Activated T-cell treated with anti-CD3 and anti-CD28 coated beads, Interleukin-2, amount 50 U/mL, for 72 hours (primary cell): ENCODE measurements at regions not wholly inside any gene's neighbourhood (a gene's known extent, or its start where the extent isn't known, plus 50 kb on each side); places are given as distances from the start of the nearest gene placed in this dataset.

ENCODE experiments used
- ATAC-seq, 2 donors: fragments of 150-1000 bp; cut with Tn5 transposase; replicated peaks in 1 of 2; 2 replicates each; pipeline ENCODE4 v1.10.0; 2021; ENCODE audit warnings: moderate library complexity in 2 of 2, mild to moderate bottlenecking in 1 of 2
- DNase-seq, 2 donors: peaks; one replicate each; pipeline ENCODE4 v3.0.0; 2021 to 2022; ENCODE audit warnings: mixed read lengths in 1 of 2
- H3K27ac Mint-ChIP-seq: one replicate; pipeline ENCODE4 v1.8.0; 2022; ENCODE audit warnings: mild to moderate bottlenecking, moderate library complexity, mixed read lengths
- H3K27me3 Mint-ChIP-seq: one replicate; pipeline ENCODE4 v1.8.0; 2022; ENCODE audit warnings: low read depth, mixed read lengths
- H3K36me3 Mint-ChIP-seq, 2 donors: one replicate each; pipeline ENCODE4 v1.8.0; 2022; ENCODE audit warnings: mixed read lengths in 2 of 2, mild to moderate bottlenecking in 1 of 2; ENCODE audit not compliant: insufficient read depth in 2 of 2
- H3K4me1 Mint-ChIP-seq: one replicate; pipeline ENCODE4 v1.8.0; 2022; ENCODE audit warnings: low read depth, mixed read lengths
- H3K4me3 Mint-ChIP-seq, 2 donors: one replicate each; pipeline ENCODE4 v1.8.0; 2022; ENCODE audit warnings: mild to moderate bottlenecking in 2 of 2, mixed read lengths in 2 of 2, moderate library complexity in 2 of 2
- H3K9me3 Mint-ChIP-seq, 2 donors: one replicate each; pipeline ENCODE4 v1.8.0; 2022; ENCODE audit warnings: mixed read lengths in 2 of 2

DNA sequence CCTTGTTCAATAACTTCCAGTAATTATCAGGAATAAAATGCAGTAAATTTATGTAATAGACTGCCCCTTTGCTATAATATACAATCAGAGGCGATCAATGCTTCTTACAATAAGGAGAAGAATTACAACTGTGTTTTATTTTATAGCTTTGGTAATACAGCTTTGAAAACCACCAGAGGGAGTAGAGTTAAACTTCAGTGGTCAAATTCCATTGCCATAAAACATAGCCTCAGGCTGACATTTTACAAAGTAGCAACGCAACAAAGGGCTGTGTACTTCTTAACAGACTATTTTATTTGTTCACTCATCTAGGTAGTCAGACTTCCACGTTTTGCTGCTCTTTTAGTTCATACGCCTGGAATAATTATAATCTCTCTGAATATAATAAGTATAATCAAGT lies 58.5 kb downstream of the TEX13C start:
- DNase-seq (no peak), ATAC-seq (no peak)
- no peak overlapping the region for H3K4me3 Mint-ChIP-seq
- no peaks in the 10 kb centered on the region for H3K4me1 Mint-ChIP-seq
- no peak overlapping the region for H3K27ac Mint-ChIP-seq
- no peaks in the 10 kb centered on the region for H3K9me3 Mint-ChIP-seq
- H3K27me3 Mint-ChIP-seq = peaks cover 28% of the 10 kb centered on the region
- no peaks in the 10 kb centered on the region for H3K36me3 Mint-ChIP-seq

DNA sequence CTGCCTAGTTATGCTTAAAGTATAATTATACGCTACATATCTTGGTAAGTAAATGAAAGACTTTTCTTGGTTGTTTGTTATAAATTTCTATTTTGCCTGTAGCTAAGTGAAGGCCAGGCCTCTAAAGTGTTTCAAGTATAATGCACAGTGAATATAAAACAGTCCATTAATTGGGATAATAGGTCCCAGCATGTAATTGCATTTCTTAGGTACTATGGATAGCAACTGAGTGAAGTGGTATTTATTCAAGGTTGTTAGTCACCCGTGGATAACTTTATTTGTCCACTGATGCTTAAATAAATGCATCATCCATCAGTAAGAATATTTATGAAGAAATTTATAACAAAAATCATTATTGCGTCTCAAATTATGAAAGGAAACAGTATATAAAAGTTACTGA lies 59.1 kb downstream of the TEX13C start:
- no peak overlapping the region for H3K27ac Mint-ChIP-seq
- no peaks in the 10 kb centered on the region for H3K4me1 Mint-ChIP-seq
- no peaks in the 10 kb centered on the region for H3K36me3 Mint-ChIP-seq
- ATAC-seq (no peak), DNase-seq (no peak)
- no peaks in the 10 kb centered on the region for H3K9me3 Mint-ChIP-seq
- H3K27me3 Mint-ChIP-seq = peaks cover 28% of the 10 kb centered on the region
- H3K4me3 Mint-ChIP-seq = no peak overlapping the region

DNA sequence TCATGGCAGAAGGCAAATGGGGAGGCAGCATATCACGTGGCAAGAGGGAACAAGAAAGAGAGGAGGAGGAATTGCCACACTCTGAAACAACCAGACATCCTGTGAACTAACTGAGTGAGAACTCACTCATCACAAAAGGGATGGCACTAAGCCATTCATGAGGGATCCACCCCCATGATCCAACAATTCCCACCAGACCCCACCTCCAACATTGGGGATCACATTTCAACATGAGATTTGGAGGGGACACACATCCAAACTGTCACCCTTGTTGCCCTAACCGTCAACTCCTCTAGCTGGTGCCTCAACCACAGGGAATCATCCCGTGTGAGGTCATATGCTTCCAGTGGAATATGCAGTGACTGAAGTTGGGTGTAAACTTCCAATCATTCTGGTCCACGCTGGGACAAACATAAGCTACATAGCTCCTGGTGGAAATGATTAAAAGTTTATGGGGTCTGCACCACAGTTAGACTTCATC lies 62.5 kb downstream of the TEX13C start:
- no peak overlapping the region for H3K4me3 Mint-ChIP-seq
- H3K9me3 Mint-ChIP-seq = no peaks in the 10 kb centered on the region
- no peak for DNase-seq
- H3K4me1 Mint-ChIP-seq = no peaks in the 10 kb centered on the region
- H3K27me3 Mint-ChIP-seq = peaks cover 33% of the 10 kb centered on the region
- no peaks in the 10 kb centered on the region for H3K36me3 Mint-ChIP-seq
- H3K27ac Mint-ChIP-seq = no peak overlapping the region
- no peak for ATAC-seq

DNA sequence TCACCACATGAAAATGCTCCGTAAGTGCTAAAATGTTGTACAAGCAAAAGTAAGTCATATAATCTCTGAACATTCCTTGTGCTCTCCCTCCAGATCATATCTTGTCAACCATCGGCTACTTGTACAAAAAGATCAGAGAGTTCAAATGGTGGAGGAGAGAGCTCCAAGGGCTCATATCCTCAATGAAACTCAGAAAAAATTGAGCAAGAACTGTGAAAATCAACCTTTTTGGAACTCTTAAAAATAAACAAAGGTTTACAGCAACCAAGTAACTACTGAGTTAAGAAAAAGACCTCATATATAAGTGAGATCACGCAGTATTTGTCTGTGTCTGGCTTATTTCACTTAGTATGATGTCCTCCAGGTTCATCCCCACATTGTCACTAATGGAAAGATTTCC lies 63.2 kb downstream of the TEX13C start:
- Mint-ChIP-seq H3K4me1 (no peaks in the 10 kb centered on the region), H3K9me3 (no peaks in the 10 kb centered on the region), H3K36me3 (no peaks in the 10 kb centered on the region), H3K27me3 (peaks cover 33% of the 10 kb centered on the region), H3K27ac (no peak overlapping the region), H3K4me3 (no peak overlapping the region)
- DNase-seq (no peak), ATAC-seq (no peak)

DNA sequence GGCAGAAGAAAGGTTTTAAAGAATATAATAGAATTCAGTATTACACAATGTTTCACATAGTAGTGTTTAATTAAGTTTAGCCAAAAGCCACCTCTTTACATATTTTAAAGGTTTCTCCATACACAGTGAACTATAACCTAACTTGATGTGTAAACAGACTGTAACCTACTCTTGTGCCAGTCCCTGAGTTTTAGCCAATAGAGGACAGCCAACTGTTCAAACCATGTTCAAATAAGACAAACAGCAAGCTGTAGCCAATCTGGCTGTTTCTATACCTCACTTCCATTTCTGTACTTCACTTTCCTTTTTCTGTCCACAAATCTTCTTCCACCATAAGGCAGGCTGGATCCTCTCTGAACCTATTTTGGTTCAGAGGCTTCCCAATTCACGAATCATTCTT lies 65.2 kb downstream of the TEX13C start:
- ATAC-seq (no peak), DNase-seq (no peak)
- no peak overlapping the region for H3K27ac Mint-ChIP-seq
- H3K9me3 Mint-ChIP-seq = no peaks in the 10 kb centered on the region
- H3K4me3 Mint-ChIP-seq = no peak overlapping the region
- peaks cover 23% of the 10 kb centered on the region for H3K27me3 Mint-ChIP-seq
- H3K36me3 Mint-ChIP-seq = no peaks in the 10 kb centered on the region
- H3K4me1 Mint-ChIP-seq = no peaks in the 10 kb centered on the region

DNA sequence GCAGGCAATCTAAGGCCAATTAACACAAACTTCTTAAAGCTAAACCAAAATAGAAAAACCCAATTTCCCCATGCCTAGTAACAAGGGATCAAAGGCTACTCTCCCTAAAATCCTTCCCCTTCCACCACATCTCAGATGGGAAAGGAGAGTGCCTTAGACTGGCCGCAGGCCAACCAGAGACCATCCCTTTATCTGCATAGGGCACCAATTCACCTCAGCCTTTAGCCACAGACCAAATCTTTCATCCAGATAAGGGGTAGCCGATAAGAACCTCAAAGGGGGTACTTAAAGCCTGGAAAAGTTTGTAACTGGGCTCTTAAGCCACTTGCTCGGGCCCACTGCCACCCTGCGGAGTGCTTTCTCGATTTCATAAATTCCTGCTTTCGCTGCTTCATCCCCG lies 68.3 kb downstream of the TEX13C start:
- no peak overlapping the region for H3K27ac Mint-ChIP-seq
- H3K4me3 Mint-ChIP-seq = no peak overlapping the region
- H3K4me1 Mint-ChIP-seq = no peaks in the 10 kb centered on the region
- ATAC-seq = no peak
- no peak for DNase-seq
- H3K27me3 Mint-ChIP-seq = peaks cover 6% of the 10 kb centered on the region
- no peaks in the 10 kb centered on the region for H3K9me3 Mint-ChIP-seq
- no peaks in the 10 kb centered on the region for H3K36me3 Mint-ChIP-seq

DNA sequence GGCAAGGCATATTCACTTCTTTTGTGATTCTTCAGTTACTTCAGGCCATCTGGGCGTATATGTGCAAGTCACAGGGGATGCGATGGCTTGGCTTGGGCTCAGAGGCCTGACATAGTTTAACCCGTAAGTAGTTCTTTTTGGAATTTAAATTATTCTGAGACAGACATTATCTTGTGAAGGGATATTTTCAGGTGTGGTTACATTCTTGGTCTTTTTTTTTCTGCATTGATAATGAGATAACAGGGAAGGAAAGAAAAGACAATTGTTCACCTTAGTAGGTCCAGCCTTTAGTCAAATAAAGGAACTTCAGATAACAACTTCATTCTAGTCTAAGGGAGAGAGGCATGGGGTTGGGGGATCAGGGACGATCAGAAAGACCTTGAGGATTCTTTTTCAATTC lies 74.8 kb downstream of the TEX13C start:
- no peak overlapping the region for H3K27ac Mint-ChIP-seq
- H3K27me3 Mint-ChIP-seq = peaks cover 13% of the 10 kb centered on the region
- no peaks in the 10 kb centered on the region for H3K36me3 Mint-ChIP-seq
- DNase-seq = no peak
- ATAC-seq = no peak
- no peaks in the 10 kb centered on the region for H3K4me1 Mint-ChIP-seq
- no peak overlapping the region for H3K4me3 Mint-ChIP-seq
- H3K9me3 Mint-ChIP-seq = no peaks in the 10 kb centered on the region

DNA sequence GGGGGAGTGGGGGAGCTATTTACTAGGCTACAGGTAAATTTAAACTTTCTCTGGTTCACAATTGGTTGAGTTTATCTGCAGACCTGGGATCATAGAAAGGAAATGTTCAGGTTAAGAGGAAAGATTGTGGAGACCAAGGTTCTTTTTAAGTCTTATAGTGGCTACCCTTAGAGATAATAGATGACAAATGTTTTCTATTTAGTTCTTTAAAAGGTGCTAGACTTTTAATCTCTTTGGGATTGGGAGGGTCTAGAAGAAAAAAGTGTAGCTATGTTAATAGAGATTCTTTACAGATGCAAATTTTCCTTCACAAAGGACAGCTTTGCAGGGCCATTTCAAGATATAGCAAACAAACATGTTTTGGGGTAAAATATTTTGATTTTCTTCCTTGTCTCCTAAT lies 76.0 kb downstream of the TEX13C start:
- Mint-ChIP-seq H3K9me3 (no peaks in the 10 kb centered on the region), H3K4me3 (no peak overlapping the region), H3K4me1 (no peaks in the 10 kb centered on the region), H3K27me3 (peaks cover 13% of the 10 kb centered on the region), H3K27ac (no peak overlapping the region), H3K36me3 (no peaks in the 10 kb centered on the region)
- no peak for DNase-seq
- no peak for ATAC-seq

DNA sequence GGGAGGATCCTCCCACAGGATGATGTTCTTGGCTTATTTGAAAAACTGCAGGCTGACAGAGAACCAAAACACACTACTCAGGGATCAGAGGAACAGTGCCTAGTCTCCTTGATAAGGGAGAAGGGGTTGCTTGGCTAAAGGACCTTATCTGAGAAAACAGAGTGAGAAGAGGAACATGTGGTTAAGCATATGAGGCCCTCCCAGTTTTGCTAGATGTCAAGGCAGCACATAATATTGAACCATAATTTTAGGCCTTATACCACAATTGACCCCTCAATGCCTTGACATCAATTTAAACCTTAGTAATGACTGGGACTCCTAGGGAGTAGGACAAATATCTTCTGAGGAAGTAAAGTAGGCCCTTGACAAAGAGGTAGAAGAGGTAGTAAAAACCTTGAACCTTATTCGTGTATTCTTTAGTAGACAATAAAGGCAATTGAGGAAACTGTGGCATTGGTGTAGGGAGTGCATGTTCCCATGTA lies 79.3 kb downstream of the TEX13C start:
- H3K27ac Mint-ChIP-seq = no peak overlapping the region
- ATAC-seq (no peak), DNase-seq (no peak)
- no peaks in the 10 kb centered on the region for H3K9me3 Mint-ChIP-seq
- no peaks in the 10 kb centered on the region for H3K4me1 Mint-ChIP-seq
- H3K36me3 Mint-ChIP-seq = no peaks in the 10 kb centered on the region
- no peak overlapping the region for H3K4me3 Mint-ChIP-seq
- peaks cover 13% of the 10 kb centered on the region for H3K27me3 Mint-ChIP-seq

DNA sequence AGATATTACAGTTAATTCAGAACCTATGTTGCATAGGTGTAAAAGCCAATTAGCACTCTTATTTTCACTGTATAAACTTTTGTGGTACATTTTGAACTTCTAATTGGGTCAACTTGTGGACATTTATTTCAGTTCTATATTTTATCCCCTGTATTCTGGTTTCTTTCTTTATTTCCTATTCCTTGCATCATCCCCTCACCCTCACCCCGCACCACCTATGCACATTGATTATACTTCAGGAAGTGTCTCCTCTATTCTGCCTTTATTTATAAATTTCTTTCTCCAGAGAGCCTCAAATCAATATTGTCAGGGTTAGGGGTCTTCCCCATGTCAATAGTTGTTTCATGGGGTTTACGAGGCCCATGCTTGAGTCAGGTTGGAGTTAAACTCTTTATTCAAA lies 83.1 kb downstream of the TEX13C start:
- H3K36me3 Mint-ChIP-seq = no peaks in the 10 kb centered on the region
- H3K27me3 Mint-ChIP-seq = no peaks in the 10 kb centered on the region
- H3K4me3 Mint-ChIP-seq = no peak overlapping the region
- ATAC-seq = no peak
- no peaks in the 10 kb centered on the region for H3K4me1 Mint-ChIP-seq
- peaks cover 0 to 3% of the 10 kb centered on the region in 2 donors for H3K9me3 Mint-ChIP-seq
- H3K27ac Mint-ChIP-seq = no peak overlapping the region
- no peak for DNase-seq

DNA sequence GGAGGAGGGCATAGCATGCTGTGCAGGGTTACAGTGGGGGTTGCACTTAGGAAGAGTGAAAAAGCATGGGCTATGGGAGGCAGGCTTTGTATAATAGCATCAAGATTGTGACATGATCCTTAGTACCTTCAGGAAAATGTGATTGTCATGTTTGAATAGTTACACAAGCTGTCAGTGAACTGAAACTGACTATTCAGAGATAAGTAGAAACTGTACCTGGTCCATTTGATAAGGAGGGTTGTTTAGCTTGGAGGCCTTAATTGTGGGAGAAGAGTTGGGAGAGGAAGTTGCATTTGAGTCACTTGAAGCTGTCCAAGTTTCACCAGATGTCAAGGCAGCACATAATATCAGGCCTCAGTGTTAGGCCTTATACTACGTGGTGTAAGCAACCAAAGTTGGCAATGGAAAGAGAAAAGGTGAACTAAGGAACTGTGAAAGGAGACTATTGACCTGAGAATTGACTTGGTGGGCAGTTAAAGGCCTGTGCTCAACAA lies 85.0 kb downstream of the TEX13C start:
- H3K36me3 Mint-ChIP-seq = no peaks in the 10 kb centered on the region
- no peak for ATAC-seq
- peaks cover 6% of the 10 kb centered on the region for H3K27me3 Mint-ChIP-seq
- no peak overlapping the region for H3K27ac Mint-ChIP-seq
- H3K9me3 Mint-ChIP-seq = peaks cover 0 to 3% of the 10 kb centered on the region in 2 donors
- no peak for DNase-seq
- H3K4me1 Mint-ChIP-seq = no peaks in the 10 kb centered on the region
- H3K4me3 Mint-ChIP-seq = no peak overlapping the region

DNA sequence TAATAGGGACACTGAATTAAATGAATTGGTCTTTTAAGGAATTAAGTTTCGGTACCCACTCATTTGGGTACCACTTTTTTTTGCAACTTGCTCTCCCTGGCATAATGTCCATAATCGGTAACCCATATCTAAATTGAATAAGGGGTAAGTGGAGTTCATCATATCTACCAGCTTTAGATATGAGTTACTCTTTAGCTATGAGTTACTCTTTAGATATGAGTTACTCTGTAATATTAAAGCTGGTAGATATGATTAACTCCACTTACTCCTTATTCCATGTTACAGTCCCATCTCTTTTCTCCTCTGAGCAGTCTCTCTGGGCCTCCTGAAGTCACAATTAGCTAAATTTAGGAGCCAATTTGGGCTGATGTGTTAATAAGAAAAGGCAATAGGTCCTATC lies 85.7 kb downstream of the TEX13C start:
- H3K4me1 Mint-ChIP-seq = no peaks in the 10 kb centered on the region
- DNase-seq = no peak
- H3K27me3 Mint-ChIP-seq = peaks cover 12% of the 10 kb centered on the region
- peak in 1 of 2 donors; percentile 39 for ATAC-seq
- H3K9me3 Mint-ChIP-seq = peaks cover 0 to 3% of the 10 kb centered on the region in 2 donors
- H3K27ac Mint-ChIP-seq = no peak overlapping the region
- no peak overlapping the region for H3K4me3 Mint-ChIP-seq
- no peaks in the 10 kb centered on the region for H3K36me3 Mint-ChIP-seq

DNA sequence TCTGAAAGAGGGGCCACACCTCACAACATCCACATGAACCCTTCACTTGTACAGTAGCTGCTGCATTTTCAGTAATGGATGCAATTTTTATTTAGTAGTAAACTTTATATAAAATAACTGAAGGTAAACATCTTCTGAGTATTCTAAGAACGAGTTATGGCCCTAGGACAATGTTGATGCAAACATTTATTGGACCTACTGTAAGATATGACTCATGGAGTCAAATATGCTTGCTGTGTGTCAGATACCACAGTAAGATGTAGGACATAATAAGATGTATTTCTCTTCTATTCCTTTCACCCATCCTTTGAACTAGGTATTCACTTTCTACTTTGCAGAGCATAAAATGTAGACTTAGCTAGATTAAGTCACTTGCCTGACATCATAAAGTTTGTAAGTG lies 87.6 kb downstream of the TEX13C start:
- peaks cover 15% of the 10 kb centered on the region for H3K27me3 Mint-ChIP-seq

DNA sequence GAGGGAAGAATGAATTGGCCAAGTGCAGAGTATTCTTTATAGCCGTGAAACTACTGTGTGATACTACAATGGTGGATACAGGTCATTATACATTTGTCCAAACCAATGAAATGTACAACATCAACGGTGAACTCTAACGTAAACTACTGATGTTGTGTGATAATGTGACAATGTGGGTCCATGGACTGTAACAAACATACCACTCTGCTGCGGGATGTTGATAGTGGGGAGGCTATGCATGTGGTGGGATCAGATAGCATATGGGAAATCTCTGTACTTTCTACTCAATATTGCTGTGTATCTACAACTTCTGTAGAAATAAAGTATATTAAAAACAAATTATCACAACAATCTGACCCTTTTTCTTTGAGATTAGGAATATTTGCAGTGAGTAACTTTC lies 101.1 kb downstream of the TEX13C start:
- Mint-ChIP-seq H3K9me3 (no peaks in the 10 kb centered on the region), H3K27ac (no peak overlapping the region), H3K4me1 (no peaks in the 10 kb centered on the region), H3K36me3 (no peaks in the 10 kb centered on the region), H3K27me3 (peaks cover 11% of the 10 kb centered on the region), H3K4me3 (no peak overlapping the region)
- ATAC-seq (no peak), DNase-seq (no peak)

More for the DNA sequence above, 87.6 kb downstream of the TEX13C start:
- Mint-ChIP-seq H3K9me3 (peaks cover 0 to 3% of the 10 kb centered on the region in 2 donors), H3K36me3 (no peaks in the 10 kb centered on the region), H3K27ac (no peak overlapping the region), H3K4me3 (no peak overlapping the region), H3K4me1 (no peaks in the 10 kb centered on the region)
- DNase-seq = no peak
- ATAC-seq = no peak
